Nephron (organoid): ENCODE measurements at regions not wholly inside any gene's neighbourhood (a gene's known extent, or its start where the extent isn't known, plus 50 kb on each side); places are given as distances from the start of the nearest gene placed in this dataset.

ENCODE experiments used
- H3K27ac Mint-ChIP-seq, 3 experiments: 2 replicates each; pipeline ENCODE4 v1.8.0; 2020; ENCODE audit warnings: mixed read lengths in 3 of 3, mild to moderate bottlenecking in 2 of 3, moderate library complexity in 1 of 3
- H3K27me3 Mint-ChIP-seq: 2 replicates; pipeline ENCODE4 v1.8.0; 2021; ENCODE audit warnings: low read depth, mild to moderate bottlenecking, moderate library complexity, mixed read lengths
- H3K36me3 Mint-ChIP-seq: 2 replicates; pipeline ENCODE4 v1.8.0; 2020; ENCODE audit warnings: low read depth, mixed read lengths
- H3K4me1 Mint-ChIP-seq: 2 replicates; pipeline ENCODE4 v1.8.0; 2020; ENCODE audit warnings: mixed read lengths
- H3K4me3 Mint-ChIP-seq, 3 experiments: 2 replicates each; pipeline ENCODE4 v1.8.0; 2020; ENCODE audit warnings: mild to moderate bottlenecking in 3 of 3, mixed read lengths in 3 of 3, moderate library complexity in 2 of 3
- H3K9me3 Mint-ChIP-seq: 2 replicates; pipeline ENCODE4 v1.8.0; 2020; ENCODE audit warnings: mixed read lengths
- CTCF ChIP-seq, 3 experiments: fragments of 200-600 bp; sonication (generic); IDR thresholded peaks; one replicate each; pipeline ENCODE4 v1.5.0; 2021; ENCODE audit warnings: antibody characterized with exemption in 3 of 3; ENCODE audit not compliant: unreplicated experiment in 3 of 3

GRCh38 chr13:80858131-80858530 lies 517.2 kb upstream of the SPRY2 start:
- Mint-ChIP-seq H3K9me3 (peaks cover 3% of the 10 kb centered on the region), H3K27ac (no peak overlapping the region), H3K27me3 (no peaks in the 10 kb centered on the region), H3K36me3 (peaks cover 4% of the 10 kb centered on the region), H3K4me3 (no peak overlapping the region), H3K4me1 (peaks cover 6% of the 10 kb centered on the region)
- TF ChIP-seq CTCF (IDR thresholded peaks at IDR 0.05; ENCODE audit: unreplicated experiment in 3 of 3): no peak

GRCh38 chr13:80857321-80857720 lies 516.4 kb upstream of the SPRY2 start:
- Mint-ChIP-seq H3K4me3 (no peak overlapping the region), H3K9me3 (no peaks in the 10 kb centered on the region), H3K27me3 (no peaks in the 10 kb centered on the region), H3K27ac (no peak overlapping the region), H3K4me1 (peaks cover 1% of the 10 kb centered on the region), H3K36me3 (peaks cover under 1% of the 10 kb centered on the region)
- no peak for TF ChIP-seq CTCF (IDR thresholded peaks at IDR 0.05; ENCODE audit: unreplicated experiment in 3 of 3)

GRCh38 chr13:80850771-80851170 lies 509.8 kb upstream of the SPRY2 start:
- Mint-ChIP-seq H3K27ac (no peak overlapping the region), H3K27me3 (no peaks in the 10 kb centered on the region), H3K4me3 (no peak overlapping the region), H3K9me3 (no peaks in the 10 kb centered on the region), H3K36me3 (no peaks in the 10 kb centered on the region), H3K4me1 (no peaks in the 10 kb centered on the region)
- no peak for TF ChIP-seq CTCF (IDR thresholded peaks at IDR 0.05; ENCODE audit: unreplicated experiment in 3 of 3)

GRCh38 chr13:80844164-80844563 lies 503.2 kb upstream of the SPRY2 start:
- Mint-ChIP-seq H3K36me3 (no peaks in the 10 kb centered on the region), H3K9me3 (no peaks in the 10 kb centered on the region), H3K27me3 (no peaks in the 10 kb centered on the region), H3K4me3 (no peak overlapping the region), H3K4me1 (no peaks in the 10 kb centered on the region), H3K27ac (no peak overlapping the region)
- TF ChIP-seq CTCF (IDR thresholded peaks at IDR 0.05; ENCODE audit: unreplicated experiment in 3 of 3): no peak

- H3K4me1 Mint-ChIP-seq: no peaks in the 10 kb centered on the region
- no peaks in the 10 kb centered on the region for H3K27me3 Mint-ChIP-seq
- TF ChIP-seq CTCF (IDR thresholded peaks at IDR 0.05; ENCODE audit: unreplicated experiment in 3 of 3): no peak
- no peaks in the 10 kb centered on the region for H3K36me3 Mint-ChIP-seq
- no peak overlapping the region for H3K27ac Mint-ChIP-seq
- no peak overlapping the region for H3K4me3 Mint-ChIP-seq
- H3K9me3 Mint-ChIP-seq: peaks cover 6% of the 10 kb centered on the region
Observed at GRCh38 chr13:80841414-80841813, 500.5 kb upstream of the SPRY2 start.

GRCh38 chr13:80840316-80840976 lies 499.5 kb upstream of the SPRY2 start:
- Mint-ChIP-seq H3K27me3 (no peaks in the 10 kb centered on the region), H3K36me3 (peaks cover 3% of the 10 kb centered on the region), H3K9me3 (peaks cover 11% of the 10 kb centered on the region), H3K4me1 (no peaks in the 10 kb centered on the region), H3K27ac (no peak overlapping the region), H3K4me3 (no peak overlapping the region)
- no peak for TF ChIP-seq CTCF (IDR thresholded peaks at IDR 0.05; ENCODE audit: unreplicated experiment in 3 of 3)
